OCI-M1 (cell line): ENCODE measurements at regions not wholly inside any gene's neighbourhood (a gene's known extent, or its start where the extent isn't known, plus 50 kb on each side); places are given as distances from the start of the nearest gene placed in this dataset.
"Not testable (repeated sequence)": the region's sequence is repeated elsewhere in the genome, so short reads cannot be mapped to it uniquely, and the experiment has no call there.

Experiments
- DNase-seq: peaks from one replicate; lab custom pipeline; 2025; lab: John Stamatoyannopoulos, UW

- DNase-seq = no peak
These were observed 185.9 kb upstream of the G2E3 start for GRCh38 chr14:30373053-30373452.

GRCh38 chr14:30373526-30373925 lies 185.4 kb upstream of the G2E3 start:
- no peak for DNase-seq

DNA sequence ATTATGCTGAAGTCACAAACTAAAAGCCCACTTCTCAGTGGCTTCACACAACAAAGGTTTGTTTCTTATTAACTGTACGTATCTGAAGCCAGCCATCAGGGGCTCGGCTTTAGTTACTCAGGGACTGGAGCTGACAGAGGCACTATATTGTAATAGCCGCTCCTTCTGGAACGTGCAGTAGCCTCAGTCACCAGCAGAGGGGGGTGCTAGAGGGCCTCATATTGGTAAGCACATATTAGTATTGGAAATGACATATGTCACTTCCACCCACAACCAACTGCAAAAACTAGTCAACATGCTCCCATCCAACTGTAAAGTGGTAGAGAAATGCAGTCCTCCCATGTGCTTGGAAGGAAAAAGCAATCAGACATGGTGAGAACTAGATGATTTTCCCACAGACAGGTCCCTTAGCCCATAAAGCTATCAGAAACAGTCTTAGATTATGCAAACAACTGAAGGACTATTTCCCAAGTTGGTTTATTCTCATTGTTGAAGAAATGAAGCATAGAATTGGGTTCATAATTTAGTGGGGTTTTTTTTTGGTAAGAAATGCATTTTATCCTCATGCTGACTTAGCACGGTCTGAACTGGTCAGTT lies 183.6 kb upstream of the G2E3 start:
- DNase-seq = peak; percentile 84

- no peak for DNase-seq
These were observed 177.0 kb upstream of the G2E3 start for GRCh38 chr14:30381861-30382480.

DNA sequence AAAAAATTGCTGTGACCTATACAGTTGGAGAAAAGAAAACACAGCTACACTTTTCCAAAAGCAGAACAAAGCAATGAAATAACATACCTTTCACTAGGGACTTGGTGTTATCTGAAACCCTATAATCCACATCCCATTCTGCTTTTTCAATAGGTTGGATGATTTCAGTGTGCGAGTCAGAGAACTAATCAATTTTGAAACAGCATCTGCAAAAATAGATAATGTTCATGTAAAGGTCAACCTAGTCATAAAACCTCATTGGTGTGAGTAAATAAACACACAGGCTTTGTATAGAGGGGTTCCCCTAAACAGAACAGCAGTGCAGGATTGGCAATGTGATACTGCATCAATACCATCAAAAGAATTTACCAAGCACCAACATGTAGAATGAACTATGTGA lies 173.0 kb upstream of the G2E3 start:
- DNase-seq = no peak

GRCh38 chr14:30387871-30388270 lies 171.1 kb upstream of the G2E3 start:
- DNase-seq = no peak

GRCh38 chr14:30389134-30389876 lies 169.7 kb upstream of the G2E3 start:
- DNase-seq = no peak

DNA sequence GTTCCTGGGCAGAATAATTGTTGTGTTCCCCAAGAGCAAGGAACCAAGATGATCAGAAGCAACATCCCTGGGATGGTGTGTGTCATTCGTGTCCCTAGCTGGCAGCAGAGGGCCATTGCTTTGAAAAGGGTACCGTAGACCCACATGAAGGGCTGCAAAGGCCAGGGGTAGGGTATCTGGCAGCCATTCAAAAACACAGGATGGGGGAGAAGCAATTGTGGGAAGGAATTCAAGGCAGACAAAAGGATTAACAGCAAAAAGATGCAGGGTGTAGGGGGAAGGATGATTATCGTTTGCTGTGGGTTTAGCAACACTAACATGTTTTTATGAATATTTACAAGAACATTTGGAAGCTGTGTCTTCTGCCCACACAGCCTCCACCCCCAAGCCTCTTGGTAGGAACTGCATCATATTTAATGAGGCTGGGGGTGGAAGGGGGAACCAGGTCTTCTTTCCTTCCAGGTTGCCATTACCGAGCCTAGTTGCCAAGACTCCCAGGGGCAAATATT lies 169.0 kb upstream of the G2E3 start:
- no peak for DNase-seq

- no peak for DNase-seq
These were observed 163.9 kb upstream of the G2E3 start for GRCh38 chr14:30395065-30395464.

DNA sequence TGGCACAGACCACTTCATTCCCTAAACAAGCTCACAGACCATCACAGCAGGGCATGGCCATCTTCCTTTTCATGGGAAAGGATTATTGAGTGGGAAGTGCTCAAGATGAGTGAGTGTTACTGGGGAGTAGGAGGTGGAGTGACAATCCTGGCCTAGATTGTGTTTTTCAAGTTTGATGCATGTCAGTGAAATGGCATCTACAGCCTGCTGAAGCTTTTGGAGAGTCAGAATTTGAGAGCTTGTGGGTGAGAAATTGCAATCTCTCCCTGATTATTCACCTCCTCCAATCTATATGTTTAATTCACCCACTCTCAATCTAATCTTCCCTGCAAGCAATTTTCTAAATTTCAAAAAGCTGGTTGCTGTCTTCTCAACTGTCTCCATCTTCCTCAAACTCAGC lies 156.1 kb upstream of the G2E3 start:
- DNase-seq = no peak

- no peak for DNase-seq
These were observed 155.2 kb upstream of the G2E3 start for GRCh38 chr14:30403791-30404190.

GRCh38 chr14:30409508-30410015 lies 149.4 kb upstream of the G2E3 start:
- DNase-seq = not testable (repeated sequence)

- DNase-seq = peak; percentile 18
These were observed 148.0 kb upstream of the G2E3 start for GRCh38 chr14:30410986-30411385.

GRCh38 chr14:30413184-30413583 lies 145.8 kb upstream of the G2E3 start:
- DNase-seq = not testable (repeated sequence)

DNA sequence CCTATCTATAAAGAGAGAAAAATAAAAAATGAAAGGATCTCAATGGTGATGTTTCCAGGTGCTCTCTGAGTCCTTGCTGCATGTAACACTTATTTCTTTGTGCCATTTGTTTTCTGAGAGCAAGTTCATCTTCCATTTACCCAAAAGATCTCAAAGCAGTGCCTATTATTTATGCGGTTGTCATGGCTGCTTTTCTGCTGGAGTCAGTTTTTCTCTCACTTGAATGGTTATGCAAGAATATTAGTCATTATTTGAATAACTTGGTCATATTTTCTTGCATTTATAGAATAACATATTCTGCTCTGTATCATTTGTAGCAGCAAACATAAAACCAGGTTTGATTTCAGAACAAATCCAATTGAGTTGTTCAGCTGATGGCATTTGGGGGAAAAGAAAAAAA lies 141.8 kb upstream of the G2E3 start:
- no peak for DNase-seq

DNA sequence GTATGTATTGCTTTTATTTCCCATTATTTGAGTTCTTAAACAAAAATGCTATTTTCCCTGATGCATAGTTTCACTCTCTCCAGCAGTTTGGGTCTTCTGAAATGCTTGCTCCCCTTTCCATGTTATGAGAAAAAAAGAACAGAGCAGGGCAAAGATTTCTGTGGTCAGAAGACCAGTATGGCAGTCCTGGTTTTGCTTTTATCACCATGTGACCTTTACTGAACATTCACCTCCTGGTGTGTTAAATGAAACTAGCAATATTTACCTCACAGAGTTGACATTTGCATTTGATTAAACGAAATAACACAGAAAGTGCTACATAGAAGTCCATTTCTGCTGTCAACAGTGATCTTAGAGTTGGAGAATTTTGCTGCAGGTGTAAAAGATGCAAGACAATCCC lies 141.0 kb upstream of the G2E3 start:
- no peak for DNase-seq

GRCh38 chr14:30419037-30419436 lies 139.9 kb upstream of the G2E3 start:
- DNase-seq = no peak

- DNase-seq = no peak
These were observed 138.4 kb upstream of the G2E3 start for GRCh38 chr14:30420515-30420914.

GRCh38 chr14:30426463-30426862 lies 132.5 kb upstream of the G2E3 start:
- DNase-seq = no peak

DNA sequence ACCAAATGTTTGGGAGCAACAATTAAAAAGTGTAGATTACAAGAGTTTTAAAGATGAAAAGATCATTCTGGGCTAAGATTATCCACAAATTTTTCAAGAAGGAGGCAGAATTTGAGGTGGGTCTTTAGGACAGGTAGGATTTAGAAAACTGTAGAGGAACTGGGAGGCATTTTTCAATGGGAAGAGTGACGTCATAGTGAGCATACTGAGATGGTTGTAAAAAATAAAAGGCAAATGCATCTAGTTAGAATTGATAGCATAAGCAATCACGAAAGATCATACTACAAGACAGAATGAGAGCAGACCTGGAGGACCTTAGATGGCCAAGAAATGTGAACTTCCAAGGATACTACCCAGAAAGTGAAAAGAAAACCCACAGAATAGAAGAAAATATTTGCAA lies 131.6 kb upstream of the G2E3 start:
- DNase-seq = no peak

DNA sequence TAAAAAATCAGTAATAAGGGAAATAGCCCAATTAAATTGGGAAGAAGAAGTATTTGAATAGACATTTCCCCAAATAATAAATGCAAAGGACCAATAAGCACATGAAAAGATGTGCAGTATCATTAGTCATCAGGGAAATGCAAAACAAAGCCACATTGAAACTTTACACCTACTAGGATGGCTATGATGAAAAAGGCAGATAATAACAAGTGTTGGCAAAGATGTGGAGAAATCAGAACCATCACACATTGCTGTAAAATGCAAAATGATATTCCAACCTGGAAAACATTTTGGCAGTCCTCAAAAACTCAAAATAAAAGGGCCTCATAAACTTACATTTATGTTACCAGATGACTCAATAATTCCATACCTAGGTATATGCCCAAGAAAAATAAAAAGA lies 131.1 kb upstream of the G2E3 start:
- DNase-seq = no peak

GRCh38 chr14:30431552-30431951 lies 127.4 kb upstream of the G2E3 start:
- no peak for DNase-seq

- DNase-seq = no peak
These were observed 118.0 kb upstream of the G2E3 start for GRCh38 chr14:30440961-30441360.
